HG03558 (cell line): ENCODE measurements at regions not wholly inside any gene's neighbourhood (a gene's known extent, or its start where the extent isn't known, plus 50 kb on each side); places are given as distances from the start of the nearest gene placed in this dataset.

ENCODE experiments used
- ATAC-seq: cut with Tn5 transposase; IDR thresholded peaks from one replicate; pipeline ENCODE4 v1.9.1; 2021; ENCODE audit warnings: moderate number of reproducible peaks; ENCODE audit not compliant: unreplicated experiment; ENCODE audit errors: extremely low read depth

- no peak for ATAC-seq
These were observed 134.9 kb upstream of the CEP162 start for GRCh38 chr6:84362193-84362821.

- ATAC-seq: no peak
These were observed 134.1 kb upstream of the CEP162 start for GRCh38 chr6:84361372-84362192.

- ATAC-seq: no peak
These were observed 132.6 kb upstream of the CEP162 start for GRCh38 chr6:84360039-84360438.

- no peak for ATAC-seq
These were observed 131.1 kb upstream of the CEP162 start for GRCh38 chr6:84358581-84358980.

GRCh38 chr6:84357631-84358030, 130.2 kb upstream of the CEP162 start:
- ATAC-seq: no peak

- ATAC-seq: no peak
These were observed 129.5 kb upstream of the CEP162 start for GRCh38 chr6:84356907-84357306.

- no peak for ATAC-seq
These were observed 126.3 kb upstream of the CEP162 start for GRCh38 chr6:84353459-84354423.

- no peak for ATAC-seq
These were observed 123.0 kb upstream of the CEP162 start for GRCh38 chr6:84350397-84350796.

GRCh38 chr6:84349542-84349941, 122.1 kb upstream of the CEP162 start:
- ATAC-seq: no peak

GRCh38 chr6:84348801-84349200, 121.4 kb upstream of the CEP162 start:
- no peak for ATAC-seq

- ATAC-seq: no peak
These were observed 118.9 kb upstream of the CEP162 start for GRCh38 chr6:84346372-84346771.

- ATAC-seq: no peak
These were observed 116.6 kb upstream of the CEP162 start for GRCh38 chr6:84344005-84344404.

- no peak for ATAC-seq
These were observed 113.0 kb upstream of the CEP162 start for GRCh38 chr6:84340422-84340821.

- ATAC-seq: no peak
These were observed 106.4 kb upstream of the CEP162 start for GRCh38 chr6:84333842-84334241.

GRCh38 chr6:84332139-84333034, 104.9 kb upstream of the CEP162 start:
- peak; percentile 95 for ATAC-seq

- ATAC-seq: no peak
These were observed 102.9 kb upstream of the CEP162 start for GRCh38 chr6:84330325-84330724.

GRCh38 chr6:84329516-84329915, 102.1 kb upstream of the CEP162 start:
- ATAC-seq: no peak

- ATAC-seq: no peak
These were observed 101.6 kb upstream of the CEP162 start for GRCh38 chr6:84329077-84329476.

- ATAC-seq: no peak
These were observed 90.0 kb upstream of the CEP162 start for GRCh38 chr6:84317463-84317862.
